Activated CD4-positive, alpha-beta memory T cell treated with anti-CD3 and anti-CD28 coated beads, Interleukin-2, amount 10 ng/mL, durations not matched to agents 7 days and 5 days (primary cell): ENCODE measurements at regions not wholly inside any gene's neighbourhood (a gene's known extent, or its start where the extent isn't known, plus 50 kb on each side); places are given as distances from the start of the nearest gene placed in this dataset.

Source experiments
- CTCF ChIA-PET: fragments of 350-600 bp; sonication (Branson Sonifier 250); formaldehyde crosslinking; loops from one replicate; lab custom pipeline; 2021; ENCODE audit warnings: antibody characterized with exemption, inconsistent platforms; lab: Charles Lee
- POLR2A ChIA-PET: fragments of 350-600 bp; sonication (Branson Sonifier 250); formaldehyde crosslinking; loops from one replicate; lab custom pipeline; 2021; ENCODE audit warnings: antibody characterized with exemption; lab: Charles Lee
- DNase-seq: peaks from one replicate; pipeline ENCODE4 v3.0.0-alpha.2; 2020
- H3K27ac Mint-ChIP-seq: one replicate; pipeline ENCODE4 v1.8.0; 2021; ENCODE audit warnings: mild to moderate bottlenecking, mixed read lengths
- H3K27me3 Mint-ChIP-seq: one replicate; pipeline ENCODE4 v1.8.0; 2021; ENCODE audit warnings: mixed read lengths
- H3K36me3 Mint-ChIP-seq: one replicate; pipeline ENCODE4 v1.8.0; 2021; ENCODE audit warnings: low read depth, mixed read lengths
- H3K4me1 Mint-ChIP-seq: one replicate; pipeline ENCODE4 v1.8.0; 2021; ENCODE audit warnings: mixed read lengths
- H3K4me3 Mint-ChIP-seq: one replicate; pipeline ENCODE4 v1.8.0; 2021; ENCODE audit warnings: mild to moderate bottlenecking, mixed read lengths
- H3K9me3 Mint-ChIP-seq: one replicate; pipeline ENCODE4 v1.8.0; 2021; ENCODE audit warnings: mixed read lengths

- Mint-ChIP-seq H3K4me1 (no peaks in the 10 kb centered on the region), H3K27ac (no peak overlapping the region), H3K4me3 (no peak overlapping the region), H3K27me3 (peaks cover 4% of the 10 kb centered on the region), H3K36me3 (no peaks in the 10 kb centered on the region), H3K9me3 (no peaks in the 10 kb centered on the region)
- DNase-seq = no peak
- ChIA-PET CTCF (interaction anchor here (1.7 kb wide), 1 partner anchor 16 kb away, joined by 3 read pairs; no protein-coding TSS in a partner anchor), POLR2A (no interaction called here)
Measured at GRCh38 chr6:56350628-56351260, 103.4 kb upstream of the COL21A1 start.

- no peaks in the 10 kb centered on the region for H3K9me3 Mint-ChIP-seq
- peaks cover 2% of the 10 kb centered on the region for H3K27me3 Mint-ChIP-seq
- no peak overlapping the region for H3K27ac Mint-ChIP-seq
- no peaks in the 10 kb centered on the region for H3K36me3 Mint-ChIP-seq
- ChIA-PET CTCF (no interaction called here), POLR2A (no interaction called here)
- H3K4me1 Mint-ChIP-seq = no peaks in the 10 kb centered on the region
- no peak overlapping the region for H3K4me3 Mint-ChIP-seq
- no peak for DNase-seq
Measured at GRCh38 chr6:56349194-56349593, 101.8 kb upstream of the COL21A1 start.

GRCh38 chr6:56348578-56348977 lies 101.2 kb upstream of the COL21A1 start:
- no peak overlapping the region for H3K4me3 Mint-ChIP-seq
- no peak overlapping the region for H3K27ac Mint-ChIP-seq
- ChIA-PET CTCF (interaction anchor here (1.1 kb wide), 1 partner anchor 247 kb away, joined by 3 read pairs; no protein-coding TSS in a partner anchor), POLR2A (no interaction called here)
- DNase-seq = no peak
- no peaks in the 10 kb centered on the region for H3K4me1 Mint-ChIP-seq
- H3K27me3 Mint-ChIP-seq = peaks cover 2% of the 10 kb centered on the region
- H3K36me3 Mint-ChIP-seq = no peaks in the 10 kb centered on the region
- no peaks in the 10 kb centered on the region for H3K9me3 Mint-ChIP-seq

- no peak overlapping the region for H3K27ac Mint-ChIP-seq
- CTCF ChIA-PET = interaction anchor here (1.1 kb wide), 1 partner anchor 248 kb away, joined by 3 read pairs; no protein-coding TSS in a partner anchor
- H3K4me1 Mint-ChIP-seq = no peaks in the 10 kb centered on the region
- H3K4me3 Mint-ChIP-seq = no peak overlapping the region
- POLR2A ChIA-PET = no interaction called here
- peaks cover 2% of the 10 kb centered on the region for H3K27me3 Mint-ChIP-seq
- no peaks in the 10 kb centered on the region for H3K9me3 Mint-ChIP-seq
- H3K36me3 Mint-ChIP-seq = no peaks in the 10 kb centered on the region
- DNase-seq = no peak
Measured at GRCh38 chr6:56347526-56347925, 100.1 kb upstream of the COL21A1 start.

- Mint-ChIP-seq H3K4me3 (no peak overlapping the region), H3K27ac (no peak overlapping the region), H3K27me3 (peaks cover 2% of the 10 kb centered on the region), H3K4me1 (no peaks in the 10 kb centered on the region), H3K36me3 (no peaks in the 10 kb centered on the region), H3K9me3 (no peaks in the 10 kb centered on the region)
- DNase-seq = no peak
- ChIA-PET POLR2A (no interaction called here), CTCF (no interaction called here)
Measured at GRCh38 chr6:56346958-56347357, 99.6 kb upstream of the COL21A1 start.

GRCh38 chr6:56345376-56345995 lies 98.1 kb upstream of the COL21A1 start:
- POLR2A ChIA-PET = no interaction called here
- CTCF ChIA-PET = no interaction called here
- Mint-ChIP-seq H3K36me3 (no peaks in the 10 kb centered on the region), H3K27me3 (peaks cover 2% of the 10 kb centered on the region), H3K4me1 (no peaks in the 10 kb centered on the region), H3K27ac (no peak overlapping the region), H3K4me3 (no peak overlapping the region), H3K9me3 (no peaks in the 10 kb centered on the region)
- DNase-seq = no peak

- DNase-seq = no peak
- no peaks in the 10 kb centered on the region for H3K36me3 Mint-ChIP-seq
- H3K4me3 Mint-ChIP-seq = no peak overlapping the region
- H3K27ac Mint-ChIP-seq = no peak overlapping the region
- H3K4me1 Mint-ChIP-seq = no peaks in the 10 kb centered on the region
- POLR2A ChIA-PET = no interaction called here
- peaks cover 2% of the 10 kb centered on the region for H3K27me3 Mint-ChIP-seq
- H3K9me3 Mint-ChIP-seq = no peaks in the 10 kb centered on the region
- CTCF ChIA-PET = no interaction called here
Measured at GRCh38 chr6:56343295-56343694, 95.9 kb upstream of the COL21A1 start.

- DNase-seq = no peak
- no peak overlapping the region for H3K27ac Mint-ChIP-seq
- ChIA-PET POLR2A (no interaction called here), CTCF (no interaction called here)
- no peaks in the 10 kb centered on the region for H3K27me3 Mint-ChIP-seq
- H3K4me1 Mint-ChIP-seq = no peaks in the 10 kb centered on the region
- no peaks in the 10 kb centered on the region for H3K9me3 Mint-ChIP-seq
- H3K36me3 Mint-ChIP-seq = no peaks in the 10 kb centered on the region
- H3K4me3 Mint-ChIP-seq = no peak overlapping the region
Measured at GRCh38 chr6:56339524-56339923, 92.1 kb upstream of the COL21A1 start.

- POLR2A ChIA-PET = no interaction called here
- CTCF ChIA-PET = interaction anchor here (1.0 kb wide), 1 partner anchor 207 kb away, joined by 3 read pairs; no protein-coding TSS in a partner anchor
Measured at GRCh38 chr6:56335726-56336125, 88.3 kb upstream of the COL21A1 start.

GRCh38 chr6:56334937-56335336 lies 87.6 kb upstream of the COL21A1 start:
- Mint-ChIP-seq H3K36me3 (no peaks in the 10 kb centered on the region), H3K27ac (no peak overlapping the region), H3K4me3 (no peak overlapping the region), H3K9me3 (no peaks in the 10 kb centered on the region), H3K27me3 (peaks cover 4% of the 10 kb centered on the region), H3K4me1 (no peaks in the 10 kb centered on the region)
- POLR2A ChIA-PET = no interaction called here
- DNase-seq = no peak
- CTCF ChIA-PET = interaction anchor here (1.0 kb wide), 1 partner anchor 207 kb away, joined by 3 read pairs; no protein-coding TSS in a partner anchor

More at GRCh38 chr6:56335726-56336125, 88.3 kb upstream of the COL21A1 start:
- Mint-ChIP-seq H3K27ac (no peak overlapping the region), H3K9me3 (no peaks in the 10 kb centered on the region), H3K4me1 (no peaks in the 10 kb centered on the region), H3K36me3 (no peaks in the 10 kb centered on the region), H3K4me3 (no peak overlapping the region), H3K27me3 (peaks cover 4% of the 10 kb centered on the region)
- DNase-seq = no peak

- H3K4me3 Mint-ChIP-seq = no peak overlapping the region
- no peak for DNase-seq
- H3K27ac Mint-ChIP-seq = no peak overlapping the region
- POLR2A ChIA-PET = no interaction called here
- peaks cover 4% of the 10 kb centered on the region for H3K27me3 Mint-ChIP-seq
- no peaks in the 10 kb centered on the region for H3K36me3 Mint-ChIP-seq
- CTCF ChIA-PET = interaction anchor here (1.3 kb wide), 1 partner anchor 14 kb away, joined by 4 read pairs; no protein-coding TSS in a partner anchor
- H3K9me3 Mint-ChIP-seq = no peaks in the 10 kb centered on the region
- no peaks in the 10 kb centered on the region for H3K4me1 Mint-ChIP-seq
Measured at GRCh38 chr6:56329271-56330050, 82.1 kb upstream of the COL21A1 start.

- H3K4me3 Mint-ChIP-seq = no peak overlapping the region
- POLR2A ChIA-PET = no interaction called here
- DNase-seq = no peak
- CTCF ChIA-PET = no interaction called here
- H3K27ac Mint-ChIP-seq = no peak overlapping the region
- no peaks in the 10 kb centered on the region for H3K36me3 Mint-ChIP-seq
- H3K27me3 Mint-ChIP-seq = peaks cover 4% of the 10 kb centered on the region
- no peaks in the 10 kb centered on the region for H3K4me1 Mint-ChIP-seq
- H3K9me3 Mint-ChIP-seq = no peaks in the 10 kb centered on the region
Measured at GRCh38 chr6:56328728-56329090, 81.3 kb upstream of the COL21A1 start.

GRCh38 chr6:56327946-56328727 lies 80.8 kb upstream of the COL21A1 start:
- DNase-seq = no peak
- no peak overlapping the region for H3K27ac Mint-ChIP-seq
- no peaks in the 10 kb centered on the region for H3K4me1 Mint-ChIP-seq
- no peak overlapping the region for H3K4me3 Mint-ChIP-seq
- CTCF ChIA-PET = no interaction called here
- no peaks in the 10 kb centered on the region for H3K36me3 Mint-ChIP-seq
- H3K27me3 Mint-ChIP-seq = peaks cover 4% of the 10 kb centered on the region
- no peaks in the 10 kb centered on the region for H3K9me3 Mint-ChIP-seq
- POLR2A ChIA-PET = no interaction called here
